ENCODE measurements at regions not wholly inside any gene's neighbourhood (a gene's known extent, or its start where the extent isn't known, plus 50 kb on each side); places are given as distances from the start of the nearest gene placed in this dataset.

DNA sequence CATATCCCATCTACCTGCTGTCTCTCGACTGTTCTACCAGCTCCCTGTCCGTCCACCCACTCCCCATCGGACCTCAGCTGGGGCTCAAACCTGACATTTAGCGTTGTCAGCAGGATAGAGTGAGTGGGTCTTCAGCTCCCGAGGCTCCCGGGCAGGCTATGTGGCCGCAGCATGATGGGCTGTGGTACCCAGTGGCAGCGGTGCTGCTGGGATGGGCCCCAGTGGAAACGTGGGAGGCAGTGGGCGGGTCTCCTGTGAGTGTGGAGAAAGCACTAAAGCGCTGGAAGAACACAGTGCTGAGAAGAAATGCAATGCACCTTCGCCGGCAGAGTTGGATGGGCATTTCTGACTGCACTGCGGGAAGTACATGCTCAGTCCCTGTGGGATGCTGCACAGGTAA, 204.8 kb upstream of the SYT4 start:
- TF ChIP-seq, protein P1, sequence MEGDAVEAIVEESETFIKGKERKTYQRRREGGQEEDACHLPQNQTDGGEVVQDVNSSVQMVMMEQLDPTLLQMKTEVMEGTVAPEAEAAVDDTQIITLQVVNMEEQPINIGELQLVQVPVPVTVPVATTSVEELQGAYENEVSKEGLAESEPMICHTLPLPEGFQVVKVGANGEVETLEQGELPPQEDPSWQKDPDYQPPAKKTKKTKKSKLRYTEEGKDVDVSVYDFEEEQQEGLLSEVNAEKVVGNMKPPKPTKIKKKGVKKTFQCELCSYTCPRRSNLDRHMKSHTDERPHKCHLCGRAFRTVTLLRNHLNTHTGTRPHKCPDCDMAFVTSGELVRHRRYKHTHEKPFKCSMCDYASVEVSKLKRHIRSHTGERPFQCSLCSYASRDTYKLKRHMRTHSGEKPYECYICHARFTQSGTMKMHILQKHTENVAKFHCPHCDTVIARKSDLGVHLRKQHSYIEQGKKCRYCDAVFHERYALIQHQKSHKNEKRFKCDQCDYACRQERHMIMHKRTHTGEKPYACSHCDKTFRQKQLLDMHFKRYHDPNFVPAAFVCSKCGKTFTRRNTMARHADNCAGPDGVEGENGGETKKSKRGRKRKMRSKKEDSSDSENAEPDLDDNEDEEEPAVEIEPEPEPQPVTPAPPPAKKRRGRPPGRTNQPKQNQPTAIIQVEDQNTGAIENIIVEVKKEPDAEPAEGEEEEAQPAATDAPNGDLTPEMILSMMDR (IDR thresholded peaks at IDR 0.05; ENCODE audit: insufficient read depth, low read length, poor library complexity, severe bottlenecking): no peak
- no peak for TF ChIP-seq EZH2phosphoT487 (conservative IDR thresholded peaks at IDR 0.05; ENCODE audit: low read length)

Data from SU-DHL-6 (cell line).